Mesenchymal stem cell (in vitro differentiated cells and primary cell): ENCODE measurements at regions not wholly inside any gene's neighbourhood (a gene's known extent, or its start where the extent isn't known, plus 50 kb on each side); places are given as distances from the start of the nearest gene placed in this dataset.

ENCODE experiments used
- DNase-seq: peaks from one replicate; pipeline ENCODE4 v3.0.0-alpha.2; 2013
- H2AFZ ChIP-seq: one replicate; pipeline ENCODE4 v1.6.1; 2013; ENCODE audit warnings: low read depth, mild to moderate bottlenecking, control low read depth, inconsistent platforms, low read length, moderate library complexity
- H2AK5ac ChIP-seq: 2 replicates; pipeline ENCODE4 v1.6.1; 2013; ENCODE audit warnings: low read length, moderate library complexity, mild to moderate bottlenecking, inconsistent platforms; ENCODE audit not compliant: severe bottlenecking
- H2BK120ac ChIP-seq: one replicate; pipeline ENCODE4 v1.6.1; 2013; ENCODE audit warnings: low read depth, mild to moderate bottlenecking, inconsistent platforms, low read length, moderate library complexity
- H2BK12ac ChIP-seq, 2 experiments: one replicate each; pipeline ENCODE4 v1.6.1; 2013; ENCODE audit warnings: inconsistent platforms in 2 of 2, low read length in 2 of 2, mild to moderate bottlenecking in 2 of 2, moderate library complexity in 2 of 2, control low read depth in 1 of 2
- H2BK15ac ChIP-seq: one replicate; pipeline ENCODE4 v1.6.1; 2013; ENCODE audit warnings: mild to moderate bottlenecking, low read depth, inconsistent platforms; ENCODE audit not compliant: poor library complexity, severe bottlenecking
- H2BK5ac ChIP-seq: 2 replicates; pipeline ENCODE4 v1.6.1; 2013; ENCODE audit warnings: low read depth, mild to moderate bottlenecking, low read length, control low read depth, inconsistent platforms; ENCODE audit not compliant: poor library complexity, severe bottlenecking
- H3K14ac ChIP-seq, 2 experiments: one replicate each; pipeline ENCODE4 v1.6.1; 2013; ENCODE audit warnings: inconsistent platforms in 2 of 2, low read length in 2 of 2, control low read depth in 1 of 2, mild to moderate bottlenecking in 1 of 2, moderate library complexity in 1 of 2
- H3K18ac ChIP-seq, 2 experiments: one replicate each; pipeline ENCODE4 v1.6.1; 2013; ENCODE audit warnings: inconsistent platforms in 2 of 2, low read length in 2 of 2, control low read depth in 1 of 2, low read depth in 1 of 2, mild to moderate bottlenecking in 1 of 2
- H3K23ac ChIP-seq, 2 experiments: one replicate each; pipeline ENCODE4 v1.6.1; 2013; ENCODE audit warnings: inconsistent platforms in 2 of 2, low read length in 2 of 2, mild to moderate bottlenecking in 2 of 2, moderate library complexity in 2 of 2, control low read depth in 1 of 2
- H3K27ac ChIP-seq: 2 replicates; pipeline ENCODE4 v1.5.1; 2013; ENCODE audit warnings: mild to moderate bottlenecking, moderate library complexity, low read length, control low read depth, inconsistent platforms; ENCODE audit not compliant: poor library complexity, severe bottlenecking
- H3K27me3 ChIP-seq, 2 experiments: 2 replicates each; pipeline versions ENCODE4 v1.6.1 to v1.7.0; 2013; ENCODE audit warnings: low read length in 2 of 2, mild to moderate bottlenecking in 2 of 2, moderate library complexity in 2 of 2, control low read depth in 1 of 2, inconsistent platforms in 1 of 2; ENCODE audit not compliant: control insufficient read depth in 1 of 2, insufficient read depth in 1 of 2
- H3K36me3 ChIP-seq, 2 experiments: 2 replicates each; pipeline versions ENCODE4 v1.6.1 to v1.7.0; 2013; ENCODE audit warnings: low read length in 2 of 2, control low read depth in 1 of 2, inconsistent platforms in 1 of 2, low read depth in 1 of 2, mild to moderate bottlenecking in 1 of 2; ENCODE audit not compliant: insufficient read depth in 2 of 2, control insufficient read depth in 1 of 2
- H3K4ac ChIP-seq, 2 experiments: one replicate each; pipeline ENCODE4 v1.6.1; 2013; ENCODE audit warnings: inconsistent platforms in 2 of 2, low read length in 2 of 2, mild to moderate bottlenecking in 2 of 2, moderate library complexity in 2 of 2, control low read depth in 1 of 2, low read depth in 1 of 2
- H3K4me1 ChIP-seq: 2 replicates; pipeline ENCODE4 v1.6.1; 2013; ENCODE audit warnings: low read depth, low read length, control low read depth; ENCODE audit not compliant: control insufficient read depth, insufficient read depth
- H3K4me2 ChIP-seq: 2 replicates; pipeline ENCODE4 v1.6.1; 2013; ENCODE audit warnings: low read length, mild to moderate bottlenecking, inconsistent platforms; ENCODE audit not compliant: poor library complexity, severe bottlenecking
- H3K4me3 ChIP-seq, 2 experiments: 2 replicates each; pipeline versions ENCODE4 v1.5.1 to v1.7.0; 2013; ENCODE audit warnings: low read length in 2 of 2, mild to moderate bottlenecking in 2 of 2, control low read depth in 1 of 2, low read depth in 1 of 2; ENCODE audit not compliant: insufficient read depth in 1 of 2
- H3K79me1 ChIP-seq: replicated peaks from 2 replicates; pipeline ENCODE4 v1.6.1; 2013; ENCODE audit warnings: mild to moderate bottlenecking, control low read depth, low read length, inconsistent platforms; ENCODE audit not compliant: poor library complexity, severe bottlenecking
- H3K9ac ChIP-seq: 2 replicates; pipeline ENCODE4 v1.7.0; 2013; ENCODE audit warnings: mild to moderate bottlenecking, low read length, moderate library complexity
- H3K9me3 ChIP-seq: 2 replicates; pipeline ENCODE4 v1.7.0; 2013; ENCODE audit warnings: mild to moderate bottlenecking, low read length; ENCODE audit not compliant: control insufficient read depth
- H4K8ac ChIP-seq: one replicate; pipeline ENCODE4 v1.6.1; 2013; ENCODE audit warnings: inconsistent platforms, mild to moderate bottlenecking, low read length, moderate library complexity
- H4K91ac ChIP-seq: one replicate; pipeline ENCODE4 v1.6.1; 2013; ENCODE audit warnings: mild to moderate bottlenecking, low read length, inconsistent platforms
- WGBS: methylation state at CpG from one replicate; pipeline ENCODE4 v1.1.7; 2013; ENCODE audit warnings: mixed read lengths; 5-methylcytosine and 5-hydroxymethylcytosine counted together

- Histone ChIP-seq H2AK5ac (no peak overlapping the region), H2BK5ac (no peak overlapping the region), H3K18ac (no peak overlapping the region)
Observed at GRCh38 chr2:186031229-186031628, 292.6 kb downstream of the FSIP2 start.

GRCh38 chr2:186032102-186032738 lies 293.6 kb downstream of the FSIP2 start:
- Histone ChIP-seq H3K4ac (no peak overlapping the region), H3K9me3 (no peaks in the 10 kb centered on the region), H3K79me1 (no peaks in the 10 kb centered on the region), H4K8ac (no peak overlapping the region), H3K4me2 (no peak overlapping the region), H3K27me3 (no peaks in the 10 kb centered on the region), H3K36me3 (no peaks in the 10 kb centered on the region), H2AK5ac (no peak overlapping the region), H2BK12ac (no peak overlapping the region), H3K18ac (no peak overlapping the region), H3K27ac (no peak overlapping the region), H4K91ac (no peak overlapping the region), H3K14ac (no peak overlapping the region), H2BK5ac (no peak overlapping the region), H2AFZ (no peak overlapping the region), H3K4me3 (no peak overlapping the region), H2BK15ac (no peak overlapping the region), H3K23ac (no peak overlapping the region), H3K4me1 (no peaks in the 10 kb centered on the region), H2BK120ac (no peak overlapping the region), H3K9ac (no peak overlapping the region)
- no peak for DNase-seq
- WGBS = 93% methylated on average over 2 of the region's 2 CpGs

More at GRCh38 chr2:186031229-186031628, 292.6 kb downstream of the FSIP2 start:
- H3K27me3 ChIP-seq = no peaks in the 10 kb centered on the region
- no peak overlapping the region for H2BK15ac ChIP-seq
- no peak overlapping the region for H3K4ac ChIP-seq
- no peak overlapping the region for H3K27ac ChIP-seq
- H3K4me3 ChIP-seq = no peak overlapping the region
- WGBS = no CpG with 5 or more reads among the region's 1 CpG
- H4K91ac ChIP-seq = no peak overlapping the region
- H3K4me2 ChIP-seq = no peak overlapping the region
- H2BK120ac ChIP-seq = no peak overlapping the region
- no peak overlapping the region for H2AFZ ChIP-seq
- DNase-seq = no peak
- no peaks in the 10 kb centered on the region for H3K79me1 ChIP-seq
- H3K14ac ChIP-seq = no peak overlapping the region
- H4K8ac ChIP-seq = no peak overlapping the region
- H3K4me1 ChIP-seq = no peaks in the 10 kb centered on the region
- no peak overlapping the region for H2BK12ac ChIP-seq
- H3K23ac ChIP-seq = no peak overlapping the region
- no peaks in the 10 kb centered on the region for H3K36me3 ChIP-seq
- no peaks in the 10 kb centered on the region for H3K9me3 ChIP-seq
- no peak overlapping the region for H3K9ac ChIP-seq

GRCh38 chr2:186032930-186033329 lies 294.3 kb downstream of the FSIP2 start:
- H2AK5ac ChIP-seq = no peak overlapping the region
- no peak overlapping the region for H2BK12ac ChIP-seq
- no peak overlapping the region for H3K4ac ChIP-seq
- no peak overlapping the region for H3K23ac ChIP-seq
- no peaks in the 10 kb centered on the region for H3K79me1 ChIP-seq
- no peak overlapping the region for H3K18ac ChIP-seq
- H2BK5ac ChIP-seq = no peak overlapping the region
- no peaks in the 10 kb centered on the region for H3K4me1 ChIP-seq
- H4K8ac ChIP-seq = no peak overlapping the region
- H2BK120ac ChIP-seq = no peak overlapping the region
- no peak for DNase-seq
- H3K9ac ChIP-seq = no peak overlapping the region
- no peak overlapping the region for H3K4me3 ChIP-seq
- WGBS = no CpG with 5 or more reads among the region's 2 CpGs
- no peaks in the 10 kb centered on the region for H3K27me3 ChIP-seq
- H2BK15ac ChIP-seq = no peak overlapping the region
- no peak overlapping the region for H3K27ac ChIP-seq
- H3K9me3 ChIP-seq = no peaks in the 10 kb centered on the region
- H2AFZ ChIP-seq = no peak overlapping the region
- no peak overlapping the region for H3K4me2 ChIP-seq
- no peaks in the 10 kb centered on the region for H3K36me3 ChIP-seq
- no peak overlapping the region for H4K91ac ChIP-seq
- no peak overlapping the region for H3K14ac ChIP-seq

GRCh38 chr2:186033541-186033940 lies 294.9 kb downstream of the FSIP2 start:
- no peak overlapping the region for H2BK120ac ChIP-seq
- H3K79me1 ChIP-seq = no peaks in the 10 kb centered on the region
- no peak overlapping the region for H3K9ac ChIP-seq
- no peak overlapping the region for H3K27ac ChIP-seq
- H3K9me3 ChIP-seq = no peaks in the 10 kb centered on the region
- no peaks in the 10 kb centered on the region for H3K36me3 ChIP-seq
- H3K18ac ChIP-seq = no peak overlapping the region
- no peak overlapping the region for H2AFZ ChIP-seq
- no peaks in the 10 kb centered on the region for H3K4me1 ChIP-seq
- no peak overlapping the region for H2BK15ac ChIP-seq
- no peak overlapping the region for H4K91ac ChIP-seq
- H3K14ac ChIP-seq = no peak overlapping the region
- no peaks in the 10 kb centered on the region for H3K27me3 ChIP-seq
- H2BK5ac ChIP-seq = no peak overlapping the region
- no peak overlapping the region for H3K23ac ChIP-seq
- WGBS = 100% methylated on average over 2 of the region's 4 CpGs
- no peak overlapping the region for H2BK12ac ChIP-seq
- no peak for DNase-seq
- H3K4ac ChIP-seq = no peak overlapping the region
- no peak overlapping the region for H4K8ac ChIP-seq
- no peak overlapping the region for H2AK5ac ChIP-seq
- H3K4me3 ChIP-seq = no peak overlapping the region
- no peak overlapping the region for H3K4me2 ChIP-seq
